GM19240 (cell line): ENCODE measurements at regions not wholly inside any gene's neighbourhood (a gene's known extent, or its start where the extent isn't known, plus 50 kb on each side); places are given as distances from the start of the nearest gene placed in this dataset.

Source experiments
- DNase-seq: peaks from one replicate; pipeline ENCODE4 v3.0.0; 2011; ENCODE audit warnings: low spot score; ENCODE audit not compliant: insufficient read length

GRCh38 chr9:126239515-126239914 lies 87.1 kb upstream of the MVB12B start:
- DNase-seq = no peak

DNA sequence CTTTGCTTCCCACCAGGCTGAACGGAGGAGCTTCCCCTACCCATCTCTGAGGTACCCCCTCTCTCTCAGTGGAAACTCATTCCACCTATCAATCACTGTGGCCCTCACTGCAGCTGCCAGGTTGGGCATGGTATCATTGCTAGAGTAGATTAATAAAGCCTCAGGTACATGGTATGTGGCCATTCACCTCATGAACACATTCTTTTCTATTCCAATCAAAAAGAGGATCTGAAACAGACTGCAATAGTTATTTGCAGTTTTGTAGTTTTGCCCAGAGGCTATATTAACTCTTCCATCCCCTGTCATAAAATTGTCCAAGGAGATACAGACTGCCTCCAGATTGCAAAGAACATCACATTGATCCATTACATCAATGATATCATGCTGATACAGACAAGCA lies 85.8 kb upstream of the MVB12B start:
- DNase-seq = no peak

DNA sequence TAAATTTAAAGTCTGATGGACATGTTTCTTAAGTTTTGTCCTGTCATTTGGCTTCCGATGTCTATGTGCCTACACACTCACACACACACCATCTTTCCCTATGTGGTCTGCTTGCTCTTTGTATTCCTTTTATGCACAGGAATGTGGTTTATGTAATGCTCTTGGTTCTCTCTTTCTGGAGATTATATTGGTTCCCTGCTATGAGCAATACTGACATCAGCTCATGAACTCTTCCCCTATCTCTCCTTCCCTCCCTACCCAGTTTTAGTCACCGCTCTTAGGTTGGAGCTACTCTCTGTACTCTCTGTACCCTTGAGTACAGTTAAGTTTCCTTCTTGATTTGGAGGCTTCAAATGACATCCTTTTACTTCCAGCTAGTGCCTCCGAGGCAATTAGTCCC lies 77.9 kb upstream of the MVB12B start:
- no peak for DNase-seq

- no peak for DNase-seq
These were observed 64.9 kb upstream of the MVB12B start for GRCh38 chr9:126261584-126262356.

GRCh38 chr9:126262738-126263137 lies 63.9 kb upstream of the MVB12B start:
- DNase-seq = no peak

- DNase-seq = no peak
These were observed 56.1 kb upstream of the MVB12B start for GRCh38 chr9:126270556-126270955.

DNA sequence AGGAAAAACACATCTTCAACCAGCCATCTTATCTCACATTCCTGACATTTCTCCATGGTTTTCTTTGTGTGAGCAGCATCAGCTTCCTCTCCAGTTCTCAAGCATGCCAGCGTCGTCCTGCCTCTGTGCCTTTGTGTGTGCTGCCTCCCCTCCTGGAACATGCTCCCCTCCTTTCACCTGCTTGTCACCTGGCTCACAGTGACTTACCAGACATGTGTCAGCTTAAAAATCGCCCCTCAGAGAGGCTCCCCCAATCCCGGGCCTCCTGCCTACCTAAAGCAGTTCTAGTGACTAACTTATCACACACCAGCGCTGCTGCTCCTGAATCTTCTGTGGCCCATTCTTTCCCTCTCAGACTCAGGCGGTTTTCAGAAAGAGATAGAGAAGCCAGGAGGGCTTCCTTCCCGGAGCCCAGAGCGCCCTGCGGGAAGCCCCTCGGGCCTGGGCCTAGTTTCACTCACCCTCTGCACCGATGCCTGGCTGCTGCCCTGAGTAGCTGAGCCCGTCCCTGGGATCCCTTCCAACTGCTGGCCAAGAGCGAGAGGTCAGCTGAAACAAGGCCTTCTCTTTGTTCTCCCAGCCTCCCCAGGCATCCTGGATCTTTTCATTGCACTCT lies 51.1 kb upstream of the MVB12B start:
- DNase-seq = no peak

GRCh38 chr9:126276056-126276728 lies 50.4 kb upstream of the MVB12B start:
- no peak for DNase-seq
